ENCODE measurements at regions not wholly inside any gene's neighbourhood (a gene's known extent, or its start where the extent isn't known, plus 50 kb on each side); places are given as distances from the start of the nearest gene placed in this dataset.

GRCh38 chr1:57678138-57678537, 254.3 kb upstream of the DAB1 start:
- TF ChIP-seq ZNF8 (CRISPR knock-in tag; IDR thresholded peaks at IDR 0.05): no peak
- TF ChIP-seq TCF4 (CRISPR knock-in tag; IDR thresholded peaks at IDR 0.05; ENCODE audit: borderline replicate concordance): no peak
- no peak for TF ChIP-seq TOX (CRISPR knock-in tag; IDR thresholded peaks at IDR 0.05; ENCODE audit: borderline replicate concordance)
- no peak for TF ChIP-seq CREB5 (CRISPR knock-in tag; IDR thresholded peaks at IDR 0.05; ENCODE audit: low read depth)
- no peak for TF ChIP-seq GLIS3 (CRISPR knock-in tag; IDR thresholded peaks at IDR 0.05)
- no peak for TF ChIP-seq ZFP30 (CRISPR knock-in tag; IDR thresholded peaks at IDR 0.05)
- TF ChIP-seq SNAI2 (CRISPR knock-in tag; IDR thresholded peaks at IDR 0.05): no peak
- TF ChIP-seq, protein P1, sequence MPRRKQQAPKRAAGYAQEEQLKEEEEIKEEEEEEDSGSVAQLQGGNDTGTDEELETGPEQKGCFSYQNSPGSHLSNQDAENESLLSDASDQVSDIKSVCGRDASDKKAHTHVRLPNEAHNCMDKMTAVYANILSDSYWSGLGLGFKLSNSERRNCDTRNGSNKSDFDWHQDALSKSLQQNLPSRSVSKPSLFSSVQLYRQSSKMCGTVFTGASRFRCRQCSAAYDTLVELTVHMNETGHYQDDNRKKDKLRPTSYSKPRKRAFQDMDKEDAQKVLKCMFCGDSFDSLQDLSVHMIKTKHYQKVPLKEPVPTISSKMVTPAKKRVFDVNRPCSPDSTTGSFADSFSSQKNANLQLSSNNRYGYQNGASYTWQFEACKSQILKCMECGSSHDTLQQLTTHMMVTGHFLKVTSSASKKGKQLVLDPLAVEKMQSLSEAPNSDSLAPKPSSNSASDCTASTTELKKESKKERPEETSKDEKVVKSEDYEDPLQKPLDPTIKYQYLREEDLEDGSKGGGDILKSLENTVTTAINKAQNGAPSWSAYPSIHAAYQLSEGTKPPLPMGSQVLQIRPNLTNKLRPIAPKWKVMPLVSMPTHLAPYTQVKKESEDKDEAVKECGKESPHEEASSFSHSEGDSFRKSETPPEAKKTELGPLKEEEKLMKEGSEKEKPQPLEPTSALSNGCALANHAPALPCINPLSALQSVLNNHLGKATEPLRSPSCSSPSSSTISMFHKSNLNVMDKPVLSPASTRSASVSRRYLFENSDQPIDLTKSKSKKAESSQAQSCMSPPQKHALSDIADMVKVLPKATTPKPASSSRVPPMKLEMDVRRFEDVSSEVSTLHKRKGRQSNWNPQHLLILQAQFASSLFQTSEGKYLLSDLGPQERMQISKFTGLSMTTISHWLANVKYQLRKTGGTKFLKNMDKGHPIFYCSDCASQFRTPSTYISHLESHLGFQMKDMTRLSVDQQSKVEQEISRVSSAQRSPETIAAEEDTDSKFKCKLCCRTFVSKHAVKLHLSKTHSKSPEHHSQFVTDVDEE (CRISPR knock-in tag; IDR thresholded peaks at IDR 0.05): no peak
- no peak for TF ChIP-seq CSDC2 (CRISPR knock-in tag; IDR thresholded peaks at IDR 0.05)
- TF ChIP-seq ZNF565 (CRISPR knock-in tag; conservative IDR thresholded peaks at IDR 0.05; ENCODE audit: low read depth): no peak
- TF ChIP-seq ZFP3 (CRISPR knock-in tag; IDR thresholded peaks at IDR 0.05): no peak
- TF ChIP-seq BACH2 (CRISPR knock-in tag; IDR thresholded peaks at IDR 0.05; ENCODE audit: borderline replicate concordance): no peak
- no peak for TF ChIP-seq ZNF70 (CRISPR knock-in tag; IDR thresholded peaks at IDR 0.05)
- TF ChIP-seq CSRNP3 (CRISPR knock-in tag; IDR thresholded peaks at IDR 0.05): no peak

DNA sequence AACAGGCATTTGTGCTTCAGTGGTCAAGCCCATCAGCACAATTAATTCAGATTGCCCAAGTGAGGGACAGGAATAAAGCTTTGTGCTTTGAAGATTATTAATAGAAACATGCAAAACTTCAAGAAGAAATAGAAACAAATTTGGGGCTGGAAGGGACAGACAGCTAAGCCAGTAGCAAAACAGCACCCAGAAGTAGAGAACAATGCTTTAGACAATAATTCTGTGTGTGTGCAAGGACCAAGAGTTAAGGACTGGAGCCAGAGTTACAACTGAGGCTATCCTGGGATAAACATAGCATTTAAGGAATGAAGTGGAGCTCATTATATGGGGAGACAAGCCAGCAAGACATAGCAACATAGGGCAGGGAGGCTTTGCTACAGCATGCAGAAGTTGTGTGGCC, 251.9 kb upstream of the DAB1 start:
- no peak for TF ChIP-seq ZNF565 (CRISPR knock-in tag; conservative IDR thresholded peaks at IDR 0.05; ENCODE audit: low read depth)
- no peak for TF ChIP-seq ZFP3 (CRISPR knock-in tag; IDR thresholded peaks at IDR 0.05)
- TF ChIP-seq GLIS3 (CRISPR knock-in tag; IDR thresholded peaks at IDR 0.05): no peak
- no peak for TF ChIP-seq PATZ1 (CRISPR knock-in tag; IDR thresholded peaks at IDR 0.05; ENCODE audit: borderline replicate concordance)

More at GRCh38 chr1:57678138-57678537, 254.3 kb upstream of the DAB1 start:
- no peak for ATAC-seq

DNA sequence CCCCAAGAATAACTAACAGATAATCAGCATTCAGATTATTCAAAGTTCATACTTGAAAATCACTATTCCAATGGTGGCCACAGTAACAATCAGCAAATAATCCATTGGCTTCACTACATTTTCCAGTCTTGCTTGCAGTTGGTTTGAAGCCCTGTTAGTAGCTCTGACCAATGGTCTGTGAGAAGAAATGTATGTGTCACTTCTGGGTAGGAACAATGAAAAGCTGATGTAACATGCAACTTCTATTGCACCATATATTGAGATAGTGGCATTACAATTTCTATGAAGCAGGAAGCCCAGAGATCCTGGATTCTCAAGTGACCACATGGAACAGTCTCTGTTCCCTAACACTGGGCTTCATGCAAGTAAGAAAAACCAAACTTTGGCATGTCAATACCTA, 250.9 kb upstream of the DAB1 start:
- no peak for ATAC-seq

More for the DNA sequence above, 251.9 kb upstream of the DAB1 start:
- ATAC-seq: no peak

DNA sequence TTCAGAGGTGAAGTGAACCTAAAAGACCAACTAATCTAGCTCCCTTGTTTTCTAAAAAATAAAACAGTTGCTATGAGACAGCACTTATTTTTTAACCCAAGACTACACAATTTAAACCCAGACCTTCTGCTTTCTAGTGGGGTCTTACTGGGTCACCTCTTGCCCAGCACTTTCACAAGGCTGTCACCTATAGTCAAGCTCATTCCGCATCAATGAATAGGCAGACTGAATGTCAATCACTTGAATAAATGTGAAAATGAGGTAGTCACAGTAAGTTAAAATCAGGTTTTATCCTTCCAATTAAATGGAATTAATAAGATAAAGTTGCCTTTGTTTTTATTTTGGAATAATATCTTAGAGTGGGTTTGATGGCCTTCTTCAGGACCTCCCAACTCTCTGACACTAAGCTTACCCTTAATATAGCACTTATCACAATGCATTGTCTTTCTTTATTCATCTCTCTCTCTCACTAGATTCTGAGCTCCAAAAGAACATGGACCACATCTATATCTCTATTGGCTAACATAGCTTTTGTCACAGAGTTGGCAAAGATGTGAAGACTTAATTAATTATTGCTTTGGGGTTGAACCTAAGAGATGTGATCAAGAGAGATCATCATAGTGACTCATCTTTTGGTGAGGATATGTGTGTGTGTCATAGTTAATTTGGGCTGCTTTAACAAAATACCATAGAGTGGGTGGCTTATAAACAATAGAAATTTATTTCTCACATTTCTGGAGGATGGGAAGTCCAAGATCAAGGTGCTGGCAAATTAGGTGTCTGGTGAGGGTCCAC, 248.7 kb upstream of the DAB1 start:
- no peak for ATAC-seq
- TF ChIP-seq CREB5 (CRISPR knock-in tag; IDR thresholded peaks at IDR 0.05; ENCODE audit: low read depth) (no peak), RARB (CRISPR knock-in tag; IDR thresholded peaks at IDR 0.05) (no peak), PPARA (CRISPR knock-in tag; IDR thresholded peaks at IDR 0.05; ENCODE audit: borderline replicate concordance) (no peak)

More for the DNA sequence above, 250.9 kb upstream of the DAB1 start:
- TF ChIP-seq ZNF70 (CRISPR knock-in tag; IDR thresholded peaks at IDR 0.05): no peak
